Hematopoietic multipotent progenitor cell treated with erythropoietin and hydrocortisone succinate and interleukin-3 and kit ligand, for 15 days (in vitro differentiated cells): ENCODE measurements at regions not wholly inside any gene's neighbourhood (a gene's known extent, or its start where the extent isn't known, plus 50 kb on each side); places are given as distances from the start of the nearest gene placed in this dataset.

ENCODE experiments used
- DNase-seq: peaks from one replicate; pipeline ENCODE4 v3.0.0-alpha.2; 2015; ENCODE audit warnings: low spot score

DNA sequence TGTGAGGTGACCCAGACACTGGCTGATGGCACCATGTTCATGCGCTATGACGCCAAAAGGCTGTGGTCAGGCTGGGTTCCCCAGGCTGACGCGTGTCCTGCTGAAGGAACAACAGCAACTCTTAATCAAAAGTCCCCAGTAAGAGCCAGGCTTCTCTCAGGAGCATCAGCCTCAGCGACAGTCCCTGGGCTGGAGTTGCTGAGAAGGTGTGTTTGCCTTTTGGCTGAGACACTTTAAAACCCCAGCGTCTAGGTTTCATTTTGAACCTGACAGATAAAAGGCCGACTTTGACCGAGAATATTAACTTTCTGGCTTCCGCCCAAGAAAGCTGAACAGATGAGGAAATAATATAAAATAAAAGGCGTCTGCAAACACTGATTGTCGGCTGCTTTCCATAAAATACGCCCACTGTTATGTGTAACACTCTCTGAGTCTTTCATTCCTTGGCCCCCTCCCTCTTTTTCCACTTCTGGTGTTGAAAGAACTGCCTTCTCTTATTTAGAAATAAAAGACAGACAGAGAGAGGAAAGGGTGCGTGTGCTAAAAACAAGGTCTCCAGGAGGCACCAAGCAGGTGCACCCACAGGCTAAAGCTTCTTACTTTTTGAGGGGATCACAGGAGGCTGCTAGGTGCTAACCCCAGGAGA, 373.6 kb downstream of the MID1IP1 start:
- peak; percentile 11 for DNase-seq

DNA sequence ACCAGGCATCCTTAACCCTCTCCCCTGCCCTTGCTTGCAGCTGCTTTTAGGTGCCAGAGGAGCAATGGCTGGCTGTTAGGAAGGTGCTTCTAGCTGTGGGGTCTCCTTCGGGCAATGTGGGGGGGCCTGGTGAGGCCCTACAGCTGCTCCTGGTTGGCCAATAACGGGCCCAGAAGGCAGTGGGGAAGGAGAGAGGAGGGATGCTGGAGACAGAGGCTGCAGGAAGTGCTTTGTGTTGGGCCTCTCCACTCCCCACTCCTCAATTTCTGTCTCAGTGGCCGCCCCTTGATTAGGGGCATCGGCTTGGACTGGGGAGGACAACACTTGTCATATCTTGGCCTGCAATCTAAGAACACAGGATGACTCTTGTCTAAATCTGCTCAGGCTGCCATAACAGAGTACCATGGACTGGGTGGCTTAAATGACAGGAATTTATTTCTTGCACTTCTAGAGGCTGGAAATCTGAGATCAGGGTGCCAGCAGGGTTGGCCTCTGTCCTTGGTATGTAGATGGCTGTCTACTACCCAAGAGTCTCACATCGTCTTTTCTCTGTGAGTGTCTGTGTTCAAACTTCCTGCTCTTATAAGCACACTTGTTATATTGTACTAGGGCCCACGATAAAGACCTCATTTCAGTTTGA, 374.3 kb downstream of the MID1IP1 start:
- no peak for DNase-seq

DNA sequence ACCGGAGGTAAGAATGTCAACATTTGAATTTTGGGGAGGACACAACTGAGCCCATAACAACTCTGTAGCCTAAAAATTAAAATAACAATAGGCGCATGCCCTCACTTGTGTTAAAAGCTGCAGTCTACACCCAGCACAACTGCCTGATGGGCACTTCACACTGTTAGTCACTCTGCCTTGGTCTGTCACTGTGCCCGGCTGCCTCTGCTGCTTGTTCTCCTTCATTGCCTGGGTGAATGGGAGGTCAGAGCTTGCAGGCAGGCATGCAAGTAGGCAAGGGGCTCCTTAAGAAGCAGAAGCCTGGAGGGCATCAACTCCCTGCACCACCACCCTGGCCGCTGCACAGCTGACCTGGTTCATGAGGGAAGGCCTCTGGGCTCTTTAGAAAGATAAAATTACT, 374.8 kb downstream of the MID1IP1 start:
- DNase-seq, result no peak

DNA sequence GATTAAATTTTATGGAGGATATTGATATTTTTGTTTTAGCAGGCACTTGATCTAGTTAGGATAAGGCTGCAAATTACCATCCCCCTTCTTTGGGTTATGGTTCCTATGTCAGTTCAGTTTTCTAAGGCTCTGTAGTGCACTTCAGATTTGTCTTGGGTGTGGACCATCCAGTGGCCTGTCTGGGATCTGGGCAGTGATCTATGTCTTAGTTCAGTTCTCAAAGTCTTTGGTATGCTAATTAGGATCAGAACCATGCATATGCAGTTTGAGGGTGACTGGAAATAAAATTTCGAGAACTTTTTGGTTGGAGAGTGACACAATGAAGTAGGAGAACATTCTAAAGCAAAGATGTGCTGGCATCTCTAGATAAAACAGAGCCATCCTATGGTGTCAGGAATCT, 388.2 kb downstream of the MID1IP1 start:
- no peak for DNase-seq

DNA sequence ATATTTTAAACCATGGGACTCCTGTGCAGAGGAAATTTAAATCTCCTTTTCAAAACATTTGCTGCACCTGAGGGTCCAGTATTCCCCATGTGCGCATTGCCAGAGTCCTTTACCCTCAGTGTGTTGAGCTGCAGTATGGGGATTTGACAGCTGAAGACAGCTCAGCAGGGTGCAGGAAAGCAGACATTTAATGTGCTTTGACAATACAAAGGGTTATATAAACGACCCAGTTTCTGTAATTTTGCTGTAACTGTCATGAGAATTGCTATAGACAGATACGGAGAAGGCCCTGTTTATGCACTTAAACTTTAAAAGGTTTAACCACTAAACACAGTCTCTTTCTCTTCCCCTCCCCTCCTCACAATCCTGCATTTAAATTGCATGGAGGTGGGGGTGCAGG, 393.4 kb downstream of the MID1IP1 start:
- DNase-seq, result no peak

DNA sequence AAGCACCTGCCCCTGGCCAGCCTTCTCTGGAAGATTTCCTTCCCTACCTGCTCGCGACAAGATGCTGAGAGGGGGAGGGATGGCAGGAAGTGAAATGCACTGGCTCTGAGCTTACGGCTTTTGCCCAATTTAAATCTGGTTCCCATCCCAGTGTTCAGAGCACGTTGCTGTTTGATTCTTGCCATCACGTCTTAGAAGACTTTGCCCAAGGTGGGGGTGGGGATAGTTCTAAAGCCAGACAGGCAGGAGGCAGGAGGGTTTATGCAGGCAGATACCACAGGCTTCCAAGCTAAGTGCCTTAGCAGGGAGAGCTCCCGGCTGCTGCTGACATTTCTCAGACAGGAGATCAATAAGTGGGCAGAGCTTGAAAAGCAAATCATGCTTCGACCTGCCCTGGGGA, 393.9 kb downstream of the MID1IP1 start:
- DNase-seq, result no peak

DNA sequence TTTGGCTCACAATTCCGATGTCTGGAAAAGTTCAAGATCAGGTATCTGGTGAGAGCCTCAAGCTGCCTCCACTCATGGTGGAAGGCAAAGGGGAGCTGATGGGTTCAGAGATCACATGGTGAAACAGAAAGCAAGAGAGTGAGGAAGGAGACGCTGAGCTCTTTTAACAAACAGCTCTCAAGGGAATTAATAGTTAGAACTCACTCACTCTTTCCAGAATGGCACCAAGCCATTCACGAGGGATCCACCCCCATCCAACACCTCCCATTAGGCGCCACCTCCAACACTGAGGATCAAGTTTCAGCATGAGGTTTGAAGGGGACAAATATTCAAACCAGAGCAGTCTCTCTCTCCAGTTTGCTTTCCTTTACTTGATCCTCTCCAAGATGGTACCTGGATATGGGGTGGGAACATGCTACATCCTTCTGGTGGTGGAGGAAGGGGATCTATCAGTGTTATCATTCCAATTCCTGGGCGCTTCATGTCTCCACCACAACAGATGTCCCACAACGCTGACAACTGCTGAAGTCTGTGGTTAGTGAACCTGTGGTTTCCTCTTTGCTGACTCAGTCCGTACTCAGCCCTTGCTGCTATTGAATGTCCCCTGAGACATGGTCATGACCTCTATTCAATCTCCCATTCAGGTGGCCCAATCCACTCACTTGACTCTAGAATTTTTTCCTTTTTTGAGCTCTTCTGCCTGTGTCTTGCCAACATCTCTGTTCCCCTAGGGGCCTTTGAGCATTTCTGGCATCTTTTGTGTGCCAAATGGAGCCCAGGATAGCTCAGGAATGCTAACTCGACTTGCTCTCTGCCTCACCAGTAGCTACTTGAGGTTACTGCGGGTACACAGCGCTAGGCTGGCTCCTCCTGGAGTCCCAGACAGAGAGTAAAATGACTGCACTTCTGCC, 395.2 kb downstream of the MID1IP1 start:
- no peak for DNase-seq

DNA sequence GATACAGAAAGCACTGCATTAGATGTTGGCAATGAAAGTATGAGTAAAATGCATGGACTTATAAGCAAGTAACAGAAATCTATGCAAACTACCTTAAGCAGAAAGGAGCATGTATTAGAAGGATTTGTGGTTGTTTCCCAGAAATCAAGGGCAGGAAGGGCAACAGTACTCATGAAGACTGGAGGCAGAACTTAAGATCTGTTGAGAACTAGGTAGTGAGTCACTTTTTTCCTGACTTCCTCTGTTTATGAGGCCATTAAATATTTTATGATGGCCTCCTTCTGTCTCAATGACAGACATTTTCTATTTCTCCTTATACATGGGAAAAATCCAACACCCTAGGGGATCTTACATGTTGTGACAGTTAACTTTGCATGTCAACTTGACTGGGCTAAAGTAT, 398.2 kb downstream of the MID1IP1 start:
- no peak for DNase-seq

DNA sequence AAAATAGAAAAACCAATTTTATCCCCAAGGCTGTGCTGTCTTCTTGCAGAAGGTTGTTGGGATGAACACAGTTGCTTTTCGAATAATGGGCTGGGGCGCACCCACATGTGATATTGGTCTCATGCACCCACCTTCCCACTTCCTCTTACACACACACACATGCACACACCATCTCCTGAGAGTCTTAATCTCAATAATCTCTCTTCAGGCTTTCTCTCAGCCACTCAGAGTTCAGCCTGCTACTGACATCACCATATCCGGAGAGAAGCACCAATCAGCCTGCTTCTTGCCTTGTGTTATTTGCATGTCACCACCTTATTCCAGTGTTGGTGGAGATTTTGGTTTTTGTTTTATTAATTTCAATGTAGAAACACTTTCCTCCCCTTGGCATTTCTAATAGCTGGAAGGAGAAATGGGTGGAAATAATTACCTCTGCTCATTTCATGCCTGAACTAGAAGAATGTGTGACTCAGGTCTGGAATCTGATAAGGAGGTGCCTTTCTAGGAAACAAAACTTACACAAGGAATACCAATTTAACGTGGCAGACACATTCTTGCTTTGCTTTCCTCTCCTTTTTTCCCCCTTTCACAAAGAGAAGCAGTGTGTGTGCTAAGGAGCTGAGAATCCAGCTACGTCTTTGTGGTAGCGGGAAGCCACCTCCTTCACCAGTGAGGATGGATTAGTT, 400.2 kb downstream of the MID1IP1 start:
- DNase-seq, result no peak

DNA sequence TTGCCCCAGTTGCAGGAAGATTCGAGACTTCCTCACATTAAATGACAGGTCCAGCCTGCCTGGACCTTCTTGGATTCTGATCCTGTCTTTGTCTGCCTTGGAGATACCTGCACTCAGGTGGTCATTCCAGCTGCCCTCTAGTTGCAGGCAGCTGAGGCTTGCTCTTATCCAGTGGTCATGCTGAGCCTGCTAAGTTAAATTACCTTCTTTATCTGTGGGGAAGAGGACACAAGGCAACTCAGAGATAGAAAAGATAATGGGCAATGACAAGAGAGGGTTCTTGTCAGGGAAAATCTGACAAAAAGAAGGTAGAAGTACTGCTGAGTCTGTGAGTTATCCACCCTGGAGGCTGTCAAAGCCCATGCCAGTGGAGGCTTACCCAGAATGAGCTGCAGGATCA, 401.4 kb downstream of the MID1IP1 start:
- no peak for DNase-seq

DNA sequence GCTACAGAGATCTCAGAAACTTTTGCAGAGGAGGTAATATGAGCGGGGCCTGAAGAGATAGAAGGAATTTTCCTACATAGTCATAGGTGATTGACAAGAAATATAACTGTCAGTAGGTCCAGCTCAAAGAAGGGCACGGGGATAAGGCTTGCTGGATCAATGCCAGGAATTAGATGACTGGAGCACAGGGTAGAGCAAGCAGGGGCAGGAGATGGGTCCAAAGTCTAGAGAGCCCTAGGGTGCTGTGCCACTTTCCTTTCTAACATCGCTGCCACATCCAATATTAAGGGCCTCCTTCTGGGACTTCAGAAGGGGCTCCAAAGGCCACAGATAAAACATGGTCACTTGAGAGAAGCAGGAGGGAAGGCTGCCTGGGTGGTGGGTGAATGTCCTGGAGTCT, 402.2 kb downstream of the MID1IP1 start:
- DNase-seq, result no peak

DNA sequence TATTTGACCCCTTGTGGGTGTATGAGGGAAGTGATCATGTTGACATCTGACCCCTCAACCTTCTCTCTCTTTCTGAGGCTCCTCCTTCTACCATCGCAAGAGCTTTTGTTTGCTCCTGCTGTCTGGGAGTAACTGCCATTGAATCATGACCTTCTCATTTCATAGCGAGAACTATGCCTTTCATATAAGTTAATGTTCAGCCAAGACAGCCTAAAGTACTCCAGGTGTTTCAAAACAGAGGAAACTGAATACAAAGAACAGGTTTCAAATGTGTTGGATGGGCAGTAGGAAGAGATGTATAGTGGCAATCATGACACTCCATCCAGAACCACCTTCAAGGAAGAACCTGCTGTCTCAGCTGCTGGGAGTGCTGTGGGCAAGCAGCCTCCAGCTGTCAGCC, 403.1 kb downstream of the MID1IP1 start:
- no peak for DNase-seq

DNA sequence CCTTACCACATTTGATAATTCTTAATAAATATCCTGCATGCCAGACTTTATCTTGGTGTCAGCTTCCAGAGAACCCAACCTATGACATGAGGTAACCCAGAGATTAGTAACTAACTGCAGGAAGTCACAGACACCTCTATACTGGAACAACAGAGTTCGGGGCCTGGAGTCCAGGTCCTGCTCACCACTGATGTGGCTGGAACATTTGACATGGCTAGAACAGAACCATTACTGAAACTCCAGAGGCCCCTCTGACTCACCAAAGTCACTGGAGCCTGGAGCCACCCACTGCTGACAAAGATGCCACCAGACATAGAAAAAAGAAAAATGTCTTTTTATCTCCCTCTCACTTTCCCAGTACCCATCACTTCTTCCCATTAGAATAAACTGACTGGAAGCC, 403.7 kb downstream of the MID1IP1 start:
- DNase-seq, result no peak

DNA sequence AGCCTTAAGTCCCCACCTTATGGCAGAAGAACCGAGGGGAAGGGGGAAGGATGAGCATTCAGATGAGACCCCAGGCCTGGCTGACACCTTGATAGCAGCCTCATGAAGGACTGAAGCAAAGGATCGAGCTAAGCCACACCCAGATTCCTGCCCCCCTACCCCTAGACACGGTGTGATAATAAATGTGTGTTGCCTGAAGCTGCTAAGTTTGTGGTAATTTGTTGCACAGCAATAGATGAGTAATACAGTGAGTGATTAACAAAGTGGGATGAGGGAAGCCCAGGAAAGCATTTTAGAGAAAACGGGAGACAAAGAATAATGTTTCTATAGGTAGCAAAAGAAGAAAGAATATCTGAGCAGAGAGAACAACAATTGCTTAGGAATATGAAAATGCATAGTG, 404.2 kb downstream of the MID1IP1 start:
- DNase-seq, result no peak

DNA sequence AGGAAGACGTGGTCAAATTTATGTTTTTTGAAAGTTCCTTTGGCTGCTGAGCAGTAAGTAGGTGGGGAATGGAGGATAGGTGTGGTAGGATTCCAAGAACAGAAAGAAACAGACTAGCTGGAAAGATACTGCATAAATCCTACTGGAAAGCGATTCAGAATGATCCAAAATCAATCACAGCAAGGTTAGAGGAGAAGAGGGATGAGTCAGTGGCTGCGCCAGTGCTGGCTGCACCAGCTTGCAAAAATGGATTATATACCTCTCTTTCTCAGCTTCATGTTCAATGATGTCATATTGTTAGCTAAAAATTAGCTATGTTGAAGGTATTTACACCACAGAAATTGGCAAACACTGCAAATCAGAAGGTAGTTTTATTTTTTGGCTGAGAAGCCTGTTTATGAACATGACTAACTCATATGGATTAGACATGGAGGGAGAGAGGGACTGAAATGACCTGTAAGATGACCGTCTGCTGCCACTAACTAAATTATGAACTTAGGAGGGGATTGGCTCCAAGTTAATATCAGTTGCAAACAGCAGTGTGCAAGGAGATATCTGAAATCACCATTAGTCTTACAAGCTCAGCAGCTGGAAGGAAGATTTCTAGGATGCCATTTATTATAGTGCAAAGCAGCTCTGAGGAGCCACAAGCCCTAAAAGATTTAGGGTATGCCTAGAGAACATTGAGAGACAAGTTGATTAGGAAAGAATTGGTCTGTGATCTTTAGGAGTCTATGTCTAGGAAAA, 405.3 kb downstream of the MID1IP1 start:
- DNase-seq, result no peak

DNA sequence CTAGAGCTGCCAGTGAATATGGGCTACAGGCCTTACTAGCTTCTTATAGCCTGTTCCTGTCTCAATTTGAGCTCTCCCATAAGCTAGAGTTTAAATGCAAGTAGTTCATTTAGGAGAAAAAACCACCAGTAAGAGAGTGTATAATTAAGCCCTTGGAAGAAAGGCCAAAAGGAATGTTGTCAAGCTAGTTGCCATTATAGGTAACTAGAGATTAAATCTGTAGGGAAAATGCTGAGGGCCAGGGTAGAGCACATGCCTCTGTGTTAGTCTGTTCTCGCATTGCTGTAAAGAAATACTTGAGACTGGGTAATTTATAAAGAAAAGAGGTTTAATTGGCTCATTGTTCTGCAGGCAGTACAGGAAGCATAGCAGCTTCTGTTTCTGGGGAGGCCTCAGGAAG, 410.2 kb downstream of the MID1IP1 start:
- DNase-seq, result no peak

DNA sequence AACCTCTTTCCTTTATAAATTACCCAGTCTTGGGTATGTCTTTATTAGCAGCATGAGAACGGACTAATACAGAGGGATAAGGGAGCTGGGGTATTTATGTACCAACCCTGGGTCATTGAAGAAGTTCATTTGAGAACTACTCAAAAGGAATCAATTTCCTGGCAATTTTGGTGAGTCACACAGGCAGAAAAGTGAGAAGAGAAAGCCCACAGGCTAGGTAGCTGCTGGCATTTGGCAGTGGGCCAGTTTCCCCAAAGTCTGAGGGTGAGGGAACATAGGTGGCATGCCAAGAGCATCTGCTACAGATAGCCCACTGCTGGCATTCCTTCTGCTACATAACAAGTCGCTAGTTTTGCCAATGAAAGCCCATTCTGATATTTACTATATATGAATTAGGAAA, 411.2 kb downstream of the MID1IP1 start:
- DNase-seq, result no peak

DNA sequence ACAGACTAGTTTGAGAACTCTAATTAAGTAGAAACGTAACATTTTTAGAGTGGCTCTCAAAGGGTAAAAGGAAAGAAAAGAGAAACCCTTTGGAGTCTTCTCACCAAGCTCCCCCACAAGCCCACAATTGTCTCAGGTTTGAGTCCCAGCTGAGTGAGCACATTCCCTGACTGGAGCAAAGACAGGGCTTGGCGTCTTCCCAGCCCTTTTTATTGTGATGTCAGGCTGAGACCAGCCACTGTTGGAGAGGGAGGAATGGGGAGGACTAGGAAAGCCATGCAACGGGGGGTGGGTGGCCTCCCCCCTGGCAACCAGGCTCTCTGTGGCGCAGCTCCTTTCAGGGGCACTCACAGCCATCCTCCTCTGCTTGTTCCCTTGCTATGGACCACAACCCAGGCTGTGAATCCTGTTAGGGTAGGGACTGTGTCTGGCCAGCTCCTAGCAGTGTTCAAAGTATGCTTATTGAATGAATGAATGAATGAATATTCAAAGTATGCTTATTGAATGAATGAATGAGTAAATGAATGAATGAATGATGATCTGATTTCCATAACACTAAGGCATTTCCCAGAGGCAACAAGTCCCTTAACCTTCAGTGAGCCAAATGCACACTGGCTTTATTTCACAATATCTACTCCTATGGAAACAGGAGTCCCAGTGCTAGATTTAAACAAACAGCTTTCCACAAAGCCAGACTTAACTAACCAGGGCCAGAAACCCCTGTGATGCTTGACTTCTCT, 413.3 kb downstream of the MID1IP1 start:
- DNase-seq, result no peak

DNA sequence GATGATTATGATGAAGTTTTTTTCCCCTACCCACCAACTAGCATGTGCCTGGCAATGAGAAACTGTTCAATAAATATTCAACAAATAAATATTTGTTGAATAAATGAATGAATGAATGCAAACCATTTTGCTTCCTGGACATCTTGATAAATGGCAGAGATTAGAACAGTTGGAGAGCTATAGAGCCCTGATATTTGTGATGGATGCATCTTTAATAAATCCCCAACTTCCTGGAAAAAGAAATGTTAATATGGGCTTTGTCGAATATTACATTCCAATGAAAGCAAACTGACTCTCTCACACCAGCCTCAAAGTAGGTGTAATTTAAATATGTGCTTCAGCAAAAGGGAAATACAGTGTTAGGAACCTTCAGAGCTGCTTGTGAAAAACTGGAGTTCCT, 419.7 kb downstream of the MID1IP1 start:
- no peak for DNase-seq

DNA sequence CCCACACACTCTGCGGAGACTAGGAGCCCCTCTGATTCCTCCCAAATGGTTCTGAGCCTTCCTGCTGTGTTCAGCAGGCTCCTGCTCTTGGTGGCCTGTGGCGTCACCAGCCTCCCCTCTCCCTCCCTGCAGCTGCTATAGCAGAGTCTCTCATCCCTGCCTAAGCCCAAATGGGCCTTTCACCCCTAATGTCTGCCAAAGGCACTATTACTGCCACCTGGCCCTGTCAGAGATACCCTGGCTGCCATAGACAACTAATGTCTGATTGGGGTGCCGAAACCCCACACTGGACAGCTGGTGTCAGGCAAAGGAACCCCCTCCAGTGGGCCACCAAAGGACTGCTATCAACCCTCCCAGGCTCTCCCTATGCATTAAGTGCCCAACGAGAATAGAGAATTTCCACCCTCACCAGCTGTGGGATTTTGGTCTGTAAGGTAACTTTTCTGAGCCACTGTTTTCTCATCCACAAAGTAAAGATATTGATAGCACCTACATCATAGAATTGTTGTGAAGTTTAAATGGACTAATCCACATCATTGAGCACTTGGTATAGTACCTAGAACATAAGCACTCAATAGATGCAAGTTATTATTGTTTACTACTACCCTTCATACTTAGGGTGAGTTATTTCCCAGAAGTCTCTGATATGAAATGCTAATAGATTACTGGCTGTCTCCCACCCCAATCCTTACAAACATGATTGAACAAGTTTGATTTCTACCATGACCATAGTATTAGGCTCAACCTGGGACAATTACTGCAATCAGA, 421.3 kb downstream of the MID1IP1 start:
- DNase-seq, result no peak
